Naive thymus-derived CD4-positive, alpha-beta T cell (primary cell): ENCODE measurements at regions not wholly inside any gene's neighbourhood (a gene's known extent, or its start where the extent isn't known, plus 50 kb on each side); places are given as distances from the start of the nearest gene placed in this dataset.
"Not testable (repeated sequence)": the region's sequence is repeated elsewhere in the genome, so short reads cannot be mapped to it uniquely, and the experiment has no call there.

Experiments used
- ATAC-seq: fragments of 150-1000 bp; cut with Tn5 transposase; 2 replicates; pipeline ENCODE4 v1.10.0; 2021; ENCODE audit warnings: mild to moderate bottlenecking, moderate library complexity
- CTCF ChIA-PET: fragments of 350-600 bp; sonication (Branson Sonifier 250); formaldehyde crosslinking; loops from one replicate; lab custom pipeline; 2021; ENCODE audit warnings: antibody characterized with exemption; lab: Charles Lee
- POLR2A ChIA-PET: fragments of 350-600 bp; sonication (Branson Sonifier 250); formaldehyde crosslinking; loops from one replicate; lab custom pipeline; 2021; ENCODE audit warnings: antibody characterized with exemption, inconsistent platforms; lab: Charles Lee
- DNase-seq, 9 donors: peaks; one replicate each; pipeline versions ENCODE4 v3.0.0 to v3.0.0-alpha.2; 2020 to 2022; ENCODE audit warnings: mixed read lengths in 1 of 9
- H3K27ac ChIP-seq: one replicate; pipeline ENCODE4 v1.7.0; 2013; ENCODE audit warnings: mild to moderate bottlenecking, low read depth, low read length, moderate library complexity
- H3K27me3 ChIP-seq, 2 donors: one replicate each; pipeline ENCODE4 v1.7.0; 2013; ENCODE audit warnings: low read length in 2 of 2, mild to moderate bottlenecking in 2 of 2, moderate library complexity in 2 of 2; ENCODE audit not compliant: control insufficient read depth in 2 of 2, insufficient read depth in 2 of 2
- H3K36me3 ChIP-seq, 3 experiments: 1 replicate in 2 of 3; 2 replicates in 1 of 3; pipeline ENCODE4 v1.7.0; 2013; ENCODE audit warnings: low read length in 3 of 3, mild to moderate bottlenecking in 3 of 3, moderate library complexity in 1 of 3; ENCODE audit not compliant: insufficient read depth in 3 of 3, control insufficient read depth in 2 of 3
- H3K4me1 ChIP-seq, 2 donors: one replicate each; pipeline ENCODE4 v1.7.0; 2013; ENCODE audit warnings: low read length in 2 of 2, mild to moderate bottlenecking in 2 of 2, moderate library complexity in 1 of 2; ENCODE audit not compliant: control insufficient read depth in 2 of 2, insufficient read depth in 2 of 2
- H3K4me3 ChIP-seq: 2 replicates; pipeline ENCODE4 v1.7.0; 2013; ENCODE audit warnings: mild to moderate bottlenecking, low read length
- H3K9me3 ChIP-seq, 3 experiments: 1 replicate in 2 of 3; 2 replicates in 1 of 3; pipeline ENCODE4 v1.7.0; 2013; ENCODE audit warnings: low read length in 3 of 3; ENCODE audit not compliant: control insufficient read depth in 2 of 3
- H3K27ac Mint-ChIP-seq, 9 donors: one replicate each; pipeline ENCODE4 v1.8.0; 2020 to 2022; ENCODE audit warnings: mixed read lengths in 9 of 9, mild to moderate bottlenecking in 8 of 9, moderate library complexity in 5 of 9, inconsistent platforms in 2 of 9
- H3K27me3 Mint-ChIP-seq, 5 donors: one replicate each; pipeline ENCODE4 v1.8.0; 2021 to 2022; ENCODE audit warnings: mixed read lengths in 5 of 5, mild to moderate bottlenecking in 1 of 5
- H3K36me3 Mint-ChIP-seq, 5 donors: one replicate each; pipeline ENCODE4 v1.8.0; 2020 to 2022; ENCODE audit warnings: mixed read lengths in 5 of 5, mild to moderate bottlenecking in 3 of 5, inconsistent platforms in 1 of 5
- H3K4me1 Mint-ChIP-seq, 7 donors: one replicate each; pipeline ENCODE4 v1.8.0; 2020 to 2022; ENCODE audit warnings: mixed read lengths in 7 of 7, mild to moderate bottlenecking in 3 of 7, inconsistent platforms in 1 of 7
- H3K4me3 Mint-ChIP-seq, 10 donors: one replicate each; pipeline ENCODE4 v1.8.0; 2020 to 2022; ENCODE audit warnings: mild to moderate bottlenecking in 10 of 10, mixed read lengths in 10 of 10, moderate library complexity in 6 of 10, inconsistent platforms in 2 of 10
- H3K9me3 Mint-ChIP-seq, 11 donors: one replicate each; pipeline ENCODE4 v1.8.0; 2020 to 2022; ENCODE audit warnings: mixed read lengths in 11 of 11, mild to moderate bottlenecking in 4 of 11, inconsistent platforms in 1 of 11, moderate library complexity in 1 of 11
- intact Hi-C, 2 donors: fragments of 100-400 bp; cut with micrococcal nuclease; formaldehyde crosslinking; loops; one replicate each; pipeline ENCODE4 v1.15.1; 2023

DNA sequence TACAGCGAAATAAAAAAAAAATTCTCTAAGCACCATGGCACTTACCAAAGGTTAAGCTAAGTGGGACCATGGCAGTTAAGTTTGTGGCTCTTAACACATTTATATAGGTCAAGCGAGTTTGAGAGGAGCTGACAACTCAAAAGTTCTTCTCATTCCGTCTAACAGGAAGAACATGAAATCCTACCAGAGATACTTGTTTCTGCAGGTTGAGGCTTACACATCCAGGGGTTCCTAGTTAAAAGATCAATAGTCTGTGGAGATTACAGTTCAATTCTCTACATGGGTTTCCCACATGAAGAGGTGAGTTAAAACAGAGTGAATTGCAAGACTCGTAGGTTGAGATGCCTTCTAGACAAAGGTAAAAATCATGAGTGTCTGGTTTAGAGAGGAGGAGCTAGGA lies 142.6 kb downstream of the EMP1 start:
- no peak overlapping the region for H3K4me3 ChIP-seq
- Mint-ChIP-seq H3K27me3 (peaks cover 5 to 32% (median 21%) of the 10 kb centered on the region in 5 donors), H3K27ac (no peak overlapping the region), H3K4me1 (peaks cover 0 to 1% (median 0%) of the 10 kb centered on the region in 7 donors), H3K4me3 (no peak overlapping the region), H3K9me3 (peaks cover 0 to 9% (median 0%) of the 10 kb centered on the region in 11 donors), H3K36me3 (no peaks in the 10 kb centered on the region)
- H3K4me1 ChIP-seq: no peaks in the 10 kb centered on the region
- no peak for ATAC-seq
- no peaks in the 10 kb centered on the region for H3K36me3 ChIP-seq
- no peak for DNase-seq
- ChIA-PET CTCF (no interaction called here), POLR2A (no interaction called here)
- intact Hi-C loops: no loop called here
- H3K9me3 ChIP-seq: no peaks in the 10 kb centered on the region
- H3K27ac ChIP-seq: no peak overlapping the region
- no peaks in the 10 kb centered on the region for H3K27me3 ChIP-seq

DNA sequence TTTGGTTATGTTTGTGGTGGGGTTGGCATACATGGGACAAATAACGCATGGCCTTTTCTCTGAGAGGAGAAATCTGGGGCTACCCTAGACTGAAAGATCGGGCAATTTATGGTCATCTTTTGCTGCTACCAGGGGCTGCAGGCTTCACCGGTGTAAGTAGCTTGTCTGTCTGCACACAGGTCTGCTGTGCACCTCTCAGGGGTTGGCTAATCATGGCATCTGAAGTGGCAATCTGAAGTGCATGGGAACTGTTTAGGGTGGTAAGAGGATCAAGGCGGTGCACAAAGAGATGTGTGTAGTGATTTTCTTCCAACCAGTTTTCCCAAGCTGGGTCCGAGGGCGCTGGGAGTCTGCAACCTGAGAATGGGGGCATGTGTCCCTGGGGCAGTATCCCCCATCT lies 141.3 kb downstream of the EMP1 start:
- intact Hi-C loops: no loop called here
- no peaks in the 10 kb centered on the region for H3K9me3 ChIP-seq
- Mint-ChIP-seq H3K4me3 (no peak overlapping the region), H3K27me3 (peaks cover 3 to 28% (median 15%) of the 10 kb centered on the region in 5 donors), H3K9me3 (peaks cover 0 to 9% (median 2%) of the 10 kb centered on the region in 11 donors), H3K27ac (no peak overlapping the region), H3K36me3 (no peaks in the 10 kb centered on the region), H3K4me1 (peaks cover 0 to 1% (median 0%) of the 10 kb centered on the region in 7 donors)
- CTCF ChIA-PET: no interaction called here
- ATAC-seq (no peak), DNase-seq (no peak)
- no peaks in the 10 kb centered on the region for H3K27me3 ChIP-seq
- no peak overlapping the region for H3K4me3 ChIP-seq
- H3K4me1 ChIP-seq: no peaks in the 10 kb centered on the region
- H3K36me3 ChIP-seq: no peaks in the 10 kb centered on the region
- H3K27ac ChIP-seq: no peak overlapping the region
- POLR2A ChIA-PET: no interaction called here

DNA sequence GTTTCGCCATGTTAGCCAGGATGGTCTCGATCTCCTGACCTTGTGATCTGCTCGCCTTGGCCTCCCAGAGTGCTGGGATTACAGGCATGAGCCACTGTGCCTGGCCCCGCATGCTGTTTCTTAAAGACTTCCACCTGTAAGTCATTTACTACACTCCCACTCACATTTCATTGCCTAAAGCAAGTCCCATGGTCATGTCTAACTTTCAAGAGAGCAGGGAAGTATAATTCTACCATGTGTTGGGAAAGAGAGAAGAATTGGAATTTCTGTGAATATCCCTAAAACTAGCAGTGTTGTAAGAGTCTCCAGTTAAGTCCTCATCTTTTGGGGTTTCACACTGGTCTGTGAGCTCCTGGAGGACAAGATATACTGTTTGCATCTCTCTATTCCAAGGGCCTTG lies 139.7 kb downstream of the EMP1 start:
- H3K4me3 Mint-ChIP-seq: no peak overlapping the region
- ATAC-seq (no peak), DNase-seq (no peak)
- H3K36me3 ChIP-seq: no peaks in the 10 kb centered on the region
- H3K27me3 Mint-ChIP-seq: peaks cover 3 to 30% (median 16%) of the 10 kb centered on the region in 5 donors
- H3K27ac Mint-ChIP-seq: no peak overlapping the region
- ChIA-PET POLR2A (no interaction called here), CTCF (no interaction called here)
- intact Hi-C loops: no loop called here
- H3K4me1 ChIP-seq: no peaks in the 10 kb centered on the region
- H3K9me3 ChIP-seq: no peaks in the 10 kb centered on the region
- no peaks in the 10 kb centered on the region for H3K27me3 ChIP-seq
- H3K9me3 Mint-ChIP-seq: peaks cover 0 to 18% (median 2%) of the 10 kb centered on the region in 11 donors
- H3K4me1 Mint-ChIP-seq: peaks cover 0 to 1% (median 0%) of the 10 kb centered on the region in 7 donors
- H3K27ac ChIP-seq: no peak overlapping the region
- H3K36me3 Mint-ChIP-seq: no peaks in the 10 kb centered on the region
- H3K4me3 ChIP-seq: no peak overlapping the region

GRCh38 chr12:13328535-13328934 lies 132.0 kb downstream of the EMP1 start:
- no peaks in the 10 kb centered on the region for H3K4me1 Mint-ChIP-seq
- H3K27ac ChIP-seq: no peak overlapping the region
- no peaks in the 10 kb centered on the region for H3K9me3 ChIP-seq
- ATAC-seq (no peak), DNase-seq (no peak)
- no peaks in the 10 kb centered on the region for H3K4me1 ChIP-seq
- H3K27me3 ChIP-seq: no peaks in the 10 kb centered on the region
- intact Hi-C loops: no loop called here
- H3K27me3 Mint-ChIP-seq: peaks cover 15 to 54% (median 26%) of the 10 kb centered on the region in 5 donors
- H3K9me3 Mint-ChIP-seq: peaks cover 0 to 28% (median 5%) of the 10 kb centered on the region in 11 donors
- no peak overlapping the region for H3K4me3 Mint-ChIP-seq
- peaks cover 0 to 5% (median 0%) of the 10 kb centered on the region in 5 donors for H3K36me3 Mint-ChIP-seq
- ChIA-PET CTCF (no interaction called here), POLR2A (no interaction called here)
- no peak overlapping the region for H3K4me3 ChIP-seq
- no peak overlapping the region for H3K27ac Mint-ChIP-seq
- no peaks in the 10 kb centered on the region for H3K36me3 ChIP-seq

DNA sequence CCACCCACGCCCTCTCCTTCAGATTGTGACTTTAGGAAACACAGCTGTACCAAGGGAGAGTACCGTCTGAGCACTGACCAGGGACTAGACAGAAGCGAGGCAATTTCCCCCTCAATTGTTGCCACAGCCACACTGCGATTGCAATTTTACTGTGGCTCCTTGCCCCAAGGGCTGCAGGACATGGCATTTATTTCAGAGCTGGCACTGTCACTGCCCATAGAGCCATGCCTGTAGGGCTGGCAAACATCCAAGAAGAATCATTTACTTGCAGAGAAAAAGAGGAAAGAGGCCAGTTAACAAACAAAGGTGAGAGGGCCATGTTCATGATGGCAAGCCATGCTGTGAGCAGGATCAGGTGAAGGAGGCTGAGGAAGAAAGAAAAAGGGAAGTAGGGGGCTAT lies 129.6 kb downstream of the EMP1 start:
- peaks cover 0 to 10% (median 4%) of the 10 kb centered on the region in 11 donors for H3K9me3 Mint-ChIP-seq
- H3K4me3 Mint-ChIP-seq: peak overlapping the region in 1 of 10 donors; percentile 26
- intact Hi-C loops: no loop called here
- peaks cover 0 to 5% (median 0%) of the 10 kb centered on the region in 5 donors for H3K36me3 Mint-ChIP-seq
- ATAC-seq (no peak), DNase-seq (no peak)
- no peaks in the 10 kb centered on the region for H3K4me1 Mint-ChIP-seq
- no peak overlapping the region for H3K27ac Mint-ChIP-seq
- Histone ChIP-seq H3K36me3 (no peaks in the 10 kb centered on the region), H3K4me3 (no peak overlapping the region), H3K27me3 (no peaks in the 10 kb centered on the region), H3K4me1 (no peaks in the 10 kb centered on the region), H3K27ac (no peak overlapping the region), H3K9me3 (no peaks in the 10 kb centered on the region)
- ChIA-PET POLR2A (no interaction called here), CTCF (no interaction called here)
- peaks cover 17 to 48% (median 29%) of the 10 kb centered on the region in 5 donors for H3K27me3 Mint-ChIP-seq

DNA sequence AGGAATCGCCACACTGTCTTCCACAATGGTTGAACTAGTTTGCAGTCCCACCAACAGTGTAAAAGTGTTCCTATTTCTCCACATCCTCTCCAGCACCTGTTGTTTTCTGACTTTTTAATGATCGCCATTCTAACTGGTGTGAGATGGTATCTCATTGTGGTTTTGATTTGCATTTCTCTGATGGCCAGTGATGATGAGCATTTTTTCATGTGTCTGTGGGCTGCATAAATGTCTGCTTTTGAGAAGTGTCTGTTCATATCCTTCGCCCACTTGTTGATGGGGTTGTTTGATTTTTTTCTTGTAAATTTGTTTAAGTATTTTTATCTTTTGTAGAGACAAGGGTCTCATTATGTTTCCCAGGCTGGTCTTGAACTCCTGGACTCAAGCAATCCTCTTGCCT lies 128.5 kb downstream of the EMP1 start:
- H3K4me1 Mint-ChIP-seq, H3K36me3 Mint-ChIP-seq, H3K27ac ChIP-seq, H3K9me3 ChIP-seq, H3K4me3 ChIP-seq, intact Hi-C loops, H3K4me3 Mint-ChIP-seq, H3K4me1 ChIP-seq, ATAC-seq, CTCF ChIA-PET, H3K36me3 ChIP-seq, H3K9me3 Mint-ChIP-seq, POLR2A ChIA-PET, DNase-seq, H3K27ac Mint-ChIP-seq, H3K27me3 ChIP-seq: not testable (repeated sequence)
- H3K27me3 Mint-ChIP-seq: peaks cover 14 to 41% (median 29%) of the 10 kb centered on the region in 5 donors

- Mint-ChIP-seq H3K27me3 (peaks cover 0 to 35% (median 25%) of the 10 kb centered on the region in 5 donors), H3K27ac (no peak overlapping the region), H3K36me3 (no peaks in the 10 kb centered on the region), H3K4me1 (peaks cover 0 to 4% (median 0%) of the 10 kb centered on the region in 7 donors), H3K9me3 (no peaks in the 10 kb centered on the region), H3K4me3 (no peak overlapping the region)
- ATAC-seq (no peak), DNase-seq (no peak)
- Histone ChIP-seq H3K9me3 (no peaks in the 10 kb centered on the region), H3K4me1 (no peaks in the 10 kb centered on the region), H3K27me3 (no peaks in the 10 kb centered on the region), H3K4me3 (no peak overlapping the region), H3K27ac (no peak overlapping the region), H3K36me3 (no peaks in the 10 kb centered on the region)
- ChIA-PET CTCF (no interaction called here), POLR2A (interaction anchor here (0.7 kb wide), 1 partner anchor 12 kb away, joined by 3 read pairs; no protein-coding TSS in a partner anchor)
- intact Hi-C loops: no loop called here
These were observed 121.9 kb downstream of the EMP1 start for GRCh38 chr12:13318231-13319015.
